ENCODE measurements at regions not wholly inside any gene's neighbourhood (a gene's known extent, or its start where the extent isn't known, plus 50 kb on each side); places are given as distances from the start of the nearest gene placed in this dataset.
"Not testable (repeated sequence)": the region's sequence is repeated elsewhere in the genome, so short reads cannot be mapped to it uniquely, and the experiment has no call there.

GRCh38 chr6:27742833-27743573 is 169.2 kb downstream of the OR2B2 start:
- DNase-seq (ENCODE audit: low spot score) = no peak

GRCh38 chr6:27739902-27740301 is 172.3 kb downstream of the OR2B2 start:
- DNase-seq (ENCODE audit: low spot score) = not testable (repeated sequence)

- DNase-seq (ENCODE audit: low spot score) = no peak
Measured at GRCh38 chr6:27736686-27737085, 175.5 kb downstream of the OR2B2 start.

DNA sequence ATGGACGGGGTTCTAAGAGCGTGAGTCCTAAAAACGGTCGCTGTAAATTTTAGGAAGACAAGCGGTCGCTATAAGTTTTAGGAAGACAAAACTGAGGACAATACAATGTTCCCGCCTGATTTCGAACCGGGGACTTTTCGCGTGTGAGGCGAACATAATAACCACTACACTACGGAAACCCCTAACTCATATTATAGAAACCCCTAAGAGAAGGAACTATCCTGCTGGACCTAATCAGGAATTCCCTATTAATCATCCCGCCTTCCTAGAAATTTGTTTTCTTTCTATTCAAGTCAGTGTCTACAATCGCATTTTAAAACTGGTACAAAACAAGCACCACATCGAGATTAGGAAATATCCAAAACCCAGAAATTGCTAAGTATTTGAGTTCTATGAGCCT is 183.8 kb downstream of the OR2B2 start:
- DNase-seq (ENCODE audit: low spot score) = no peak

GRCh38 chr6:27726619-27727023 is 185.6 kb downstream of the OR2B2 start:
- DNase-seq (ENCODE audit: low spot score) = no peak

DNA sequence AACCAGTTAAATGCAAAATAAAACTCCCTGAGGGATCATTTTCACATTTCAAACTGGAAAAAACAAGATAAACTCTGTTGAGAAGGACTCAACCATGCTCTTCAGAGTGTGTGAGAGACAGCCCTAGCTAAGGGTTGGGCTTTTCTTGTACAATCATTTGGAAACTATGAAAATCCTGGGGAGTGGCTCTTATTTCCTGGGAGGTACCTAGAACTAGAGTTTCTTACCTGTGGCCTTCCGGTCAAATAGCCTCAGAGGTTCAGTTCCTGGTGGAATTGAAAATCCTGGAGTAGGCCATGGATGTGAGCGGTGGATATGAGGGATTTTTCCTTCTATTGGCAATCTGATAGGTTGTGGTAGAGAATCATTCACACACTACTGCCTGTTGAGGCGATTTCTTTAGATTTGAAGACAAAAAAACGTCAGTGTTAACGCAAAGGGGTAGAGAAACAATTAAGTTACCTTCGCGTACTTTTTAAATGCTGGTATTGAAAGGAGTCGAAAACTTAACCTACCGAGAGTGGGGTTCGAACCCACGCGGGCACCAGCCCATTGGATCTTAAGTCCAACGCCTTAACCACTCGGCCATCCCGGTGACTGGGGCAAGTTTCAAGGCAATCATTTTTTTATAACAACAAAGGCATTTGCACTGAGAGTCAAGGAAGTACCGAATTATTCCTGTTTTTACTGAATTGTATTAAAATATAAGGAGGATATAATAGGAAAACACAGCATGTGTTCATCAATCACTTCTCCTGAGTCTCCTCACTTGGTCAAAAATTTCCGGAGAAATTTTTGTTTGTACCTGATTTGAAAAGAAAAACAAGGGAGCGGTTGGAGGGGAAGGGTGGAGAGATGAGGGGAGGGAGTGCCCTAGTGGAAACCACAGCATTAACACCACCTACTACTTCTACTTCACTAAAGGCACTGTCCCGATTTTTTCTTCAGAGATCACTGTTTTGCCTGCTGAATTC is 191.3 kb downstream of the OR2B2 start:
- DNase-seq (ENCODE audit: low spot score) = no peak

DNA sequence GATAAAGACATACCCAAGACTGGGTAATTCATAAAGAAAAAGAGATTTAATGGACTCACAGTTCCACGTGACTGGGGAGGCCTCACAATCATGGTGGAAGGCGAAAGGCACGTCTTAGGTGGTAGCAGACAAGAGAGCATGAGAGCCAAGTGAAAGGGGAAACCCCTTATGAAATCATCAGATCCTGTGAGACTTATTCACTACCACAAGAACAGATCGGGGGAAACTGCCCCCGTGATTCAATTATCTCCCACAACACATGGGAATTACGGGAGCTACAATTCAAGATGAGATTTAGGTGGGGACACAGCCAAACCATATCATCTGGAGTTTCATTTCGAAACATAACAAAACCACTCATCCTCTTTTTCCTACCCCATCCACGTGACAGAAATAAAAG is 193.2 kb downstream of the OR2B2 start:
- not testable (repeated sequence) for DNase-seq (ENCODE audit: low spot score)

GRCh38 chr6:27706431-27706830 is 205.8 kb downstream of the OR2B2 start:
- no peak for DNase-seq (ENCODE audit: low spot score)

GRCh38 chr6:27700337-27700736 is 211.9 kb downstream of the OR2B2 start:
- no peak for DNase-seq (ENCODE audit: low spot score)

DNA sequence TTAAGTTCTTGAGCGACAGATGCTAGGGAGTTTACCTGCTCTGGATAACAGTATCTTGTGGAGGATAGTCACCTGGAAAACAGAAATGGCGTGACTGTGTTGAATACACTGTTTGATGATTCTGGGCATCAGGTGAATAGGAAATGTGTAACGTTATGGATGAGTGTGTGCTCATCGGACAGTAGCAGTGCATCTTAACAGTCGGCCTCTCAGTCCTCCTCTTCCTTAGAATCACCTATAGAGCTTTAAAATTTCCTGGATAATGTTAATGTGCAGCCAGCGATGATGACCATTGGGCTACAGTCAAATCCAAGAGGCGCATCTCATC is 217.7 kb downstream of the OR2B2 start:
- no peak for DNase-seq (ENCODE audit: low spot score)

GRCh38 chr6:27693766-27694546 is 218.2 kb downstream of the OR2B2 start:
- no peak for DNase-seq (ENCODE audit: low spot score)

- not testable (repeated sequence) for DNase-seq (ENCODE audit: low spot score)
Measured at GRCh38 chr6:27692133-27692532, 219.2 kb upstream of the ZNF184 start.

DNA sequence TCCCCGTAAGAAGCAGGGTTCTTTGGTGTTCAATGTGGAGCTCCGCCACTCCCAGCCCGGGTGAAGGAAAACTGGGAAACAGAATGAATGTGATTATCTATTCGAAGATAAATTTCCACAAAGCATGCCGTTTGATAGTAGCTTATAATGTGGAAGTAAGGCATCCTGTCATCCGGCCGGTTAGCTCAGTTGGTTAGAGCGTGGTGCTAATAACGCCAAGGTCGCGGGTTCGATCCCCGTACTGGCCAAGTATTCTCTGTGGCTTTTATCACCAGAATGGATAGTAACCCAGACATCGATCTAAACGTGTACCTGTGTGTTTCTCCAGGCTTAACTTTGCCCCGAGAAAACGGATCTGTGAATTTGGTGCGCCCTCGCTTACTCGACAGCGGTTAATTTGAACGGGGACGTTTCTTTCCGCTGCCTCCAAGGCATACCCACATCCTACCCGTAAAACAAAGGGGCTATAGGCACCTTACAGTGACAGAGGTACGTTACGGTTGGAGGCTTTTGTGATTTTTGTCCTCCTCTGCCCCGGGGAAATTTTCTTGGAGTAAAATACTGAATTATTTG is 215.2 kb upstream of the ZNF184 start:
- DNase-seq (ENCODE audit: low spot score) = peak; percentile 80

DNA sequence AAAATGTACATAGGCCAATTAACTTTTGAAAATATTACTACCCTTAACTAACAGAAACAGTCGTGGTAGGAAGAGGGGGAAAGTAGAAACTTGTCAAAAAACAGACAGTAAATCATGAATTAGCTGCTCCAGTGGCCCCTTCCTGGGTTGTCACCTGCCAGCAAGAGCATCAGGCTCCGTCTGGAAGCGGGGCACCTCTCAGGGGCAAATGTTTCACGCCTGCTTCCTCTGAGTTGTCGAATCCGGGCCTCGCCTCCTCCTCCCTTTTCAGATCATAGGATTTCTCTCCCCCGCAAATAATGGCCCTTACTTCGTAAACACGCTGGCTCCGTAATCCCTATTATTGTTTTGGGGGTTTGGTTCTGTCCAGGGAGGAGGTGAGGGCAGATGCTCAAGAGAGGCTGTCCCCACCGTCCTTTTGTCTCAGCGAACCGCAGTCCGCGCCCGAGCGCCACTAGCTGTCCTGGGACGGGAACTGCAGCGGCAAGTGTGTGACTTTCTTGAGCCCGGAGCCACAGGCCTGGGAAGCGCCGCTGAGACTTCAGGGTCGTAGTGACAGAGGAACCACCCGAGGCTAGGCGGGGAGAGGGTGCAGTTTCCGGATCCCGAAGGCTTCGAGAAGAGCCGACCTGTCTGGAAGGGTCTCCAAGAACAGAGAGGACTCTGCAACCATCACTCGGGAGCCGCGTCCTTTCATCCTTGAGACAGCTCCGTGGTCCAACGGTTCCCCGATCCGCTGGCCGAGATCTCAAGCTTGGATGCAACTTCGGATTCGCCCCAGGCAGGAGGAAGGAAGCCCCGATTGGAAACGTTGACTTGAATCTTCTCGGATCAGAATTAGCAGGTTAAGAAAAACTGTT is 214.5 kb upstream of the ZNF184 start:
- peak; percentile 56 for DNase-seq (ENCODE audit: low spot score)

DNA sequence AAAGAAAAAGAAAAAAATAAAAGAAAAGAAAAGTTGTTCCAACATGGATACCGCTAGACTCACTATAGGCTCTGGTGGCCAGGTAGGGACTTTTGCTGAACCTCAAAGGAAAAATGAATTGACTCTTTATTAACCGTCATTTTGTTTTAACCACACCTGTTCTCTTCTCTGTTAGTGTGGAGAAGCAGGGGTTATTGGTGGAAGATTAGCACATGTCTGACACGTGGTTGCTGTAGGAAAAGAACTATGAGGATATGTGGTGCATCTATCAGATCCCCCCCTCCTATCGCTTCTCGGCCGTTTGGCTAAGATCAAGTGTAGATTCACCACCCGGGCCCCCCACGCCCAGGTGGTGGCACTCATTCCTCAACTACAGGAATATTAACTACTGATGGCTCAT is 212.4 kb upstream of the ZNF184 start:
- no peak for DNase-seq (ENCODE audit: low spot score)

GRCh38 chr6:27684264-27685211 is 211.6 kb upstream of the ZNF184 start:
- DNase-seq (ENCODE audit: low spot score) = peak; percentile 30

- no peak for DNase-seq (ENCODE audit: low spot score)
Measured at GRCh38 chr6:27679964-27680694, 207.2 kb upstream of the ZNF184 start.

DNA sequence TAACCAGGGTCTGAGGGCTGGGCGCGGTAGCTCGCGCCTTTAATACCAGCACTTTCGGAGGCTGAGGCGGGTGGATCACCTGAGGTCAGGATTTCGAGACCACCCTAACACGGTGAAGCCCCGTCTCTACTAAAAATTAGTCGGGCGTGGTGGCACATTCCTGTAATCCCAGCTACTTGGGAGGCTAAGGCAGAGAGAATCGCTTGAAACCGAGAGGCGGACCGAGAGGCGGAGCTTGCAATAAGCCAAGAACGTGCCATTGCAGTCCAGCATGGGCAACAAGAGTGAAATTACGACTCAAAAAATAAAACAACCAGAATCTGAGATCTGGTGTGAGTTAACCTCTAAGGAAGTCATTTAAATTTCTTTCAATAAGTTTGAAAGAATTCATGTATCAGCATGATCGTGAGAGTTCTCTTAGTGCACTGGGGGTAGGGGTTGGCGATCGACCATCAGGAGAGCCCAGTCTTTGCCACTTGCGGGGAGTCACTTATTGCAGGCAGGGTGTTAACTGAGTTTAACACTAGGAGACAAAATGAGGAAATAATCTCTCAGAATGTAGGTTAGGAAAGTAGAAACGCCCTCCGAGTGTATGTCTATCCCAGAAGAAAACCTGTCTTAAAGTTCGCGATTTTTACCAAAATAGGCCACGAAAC is 206.5 kb upstream of the ZNF184 start:
- DNase-seq (ENCODE audit: low spot score) = no peak

DNA sequence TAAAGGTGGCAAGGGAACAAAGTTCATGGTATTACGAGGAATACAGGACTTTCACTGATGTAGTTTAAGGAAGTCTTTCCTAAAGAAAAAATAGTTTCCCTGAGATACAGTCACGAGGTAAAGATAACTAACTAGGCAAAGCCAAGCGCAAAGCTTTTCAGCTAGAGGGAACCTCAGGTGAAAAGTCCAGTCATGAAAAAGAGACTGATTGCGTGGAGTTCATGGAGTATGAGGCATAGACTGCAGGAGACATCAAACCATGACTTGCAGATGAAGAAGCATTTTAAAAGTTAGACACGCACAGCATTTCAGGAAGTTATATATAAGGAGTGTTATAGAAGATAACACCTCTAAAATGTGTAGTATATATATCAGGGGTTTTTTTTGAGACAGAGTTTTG is 205.6 kb upstream of the ZNF184 start:
- no peak for DNase-seq (ENCODE audit: low spot score)
